ENCODE measurements at regions not wholly inside any gene's neighbourhood (a gene's known extent, or its start where the extent isn't known, plus 50 kb on each side); places are given as distances from the start of the nearest gene placed in this dataset.

DNA sequence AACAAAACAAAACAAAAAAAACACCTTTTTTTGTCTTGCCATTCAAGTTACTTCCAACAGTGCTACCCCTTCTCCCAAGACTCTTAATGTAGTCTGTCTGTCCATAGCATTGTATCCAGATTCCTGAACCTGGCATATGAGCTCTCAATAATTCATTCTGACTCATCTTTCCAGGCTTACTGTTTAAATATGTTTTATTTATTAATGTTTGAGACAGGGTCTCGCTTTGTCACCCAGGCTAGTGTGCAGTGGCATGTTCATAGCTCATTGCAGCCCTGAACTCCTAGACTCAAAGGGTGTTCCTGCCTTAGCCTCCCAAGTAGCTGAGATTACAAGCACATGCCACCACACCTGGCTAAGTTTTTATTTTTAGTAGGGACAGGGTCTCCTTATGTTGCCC, 208.0 kb upstream of the DMRT1 start:
- peaks cover 13% of the 10 kb centered on the region for H3K9me3 ChIP-seq (ENCODE audit: insufficient read depth, low read depth, low read length)
- peaks cover 11% of the 10 kb centered on the region for H3F3A ChIP-seq (ENCODE audit: low read depth)
- no peaks in the 10 kb centered on the region for H3K27me3 ChIP-seq (ENCODE audit: insufficient read depth, low read length, poor library complexity, severe bottlenecking)
- no peak overlapping the region for H3K4me2 ChIP-seq (ENCODE audit: low read depth, low read length, poor library complexity, severe bottlenecking)
- H3K9me2 ChIP-seq (replicated peaks; ENCODE audit: low read depth, low read length) = no peaks in the 10 kb centered on the region
- no peak overlapping the region for H2AFZ ChIP-seq (ENCODE audit: low read length)
- H4K20me1 ChIP-seq (ENCODE audit: insufficient read depth, low read length, poor library complexity, severe bottlenecking) = no peaks in the 10 kb centered on the region
- peaks cover 47% of the 10 kb centered on the region for H3K4me1 ChIP-seq (ENCODE audit: insufficient read depth, low read length, poor library complexity, severe bottlenecking)
- no peak overlapping the region for H3K9ac ChIP-seq (ENCODE audit: low read depth, low read length, poor library complexity, severe bottlenecking)
- TF ChIP-seq, protein P1, sequence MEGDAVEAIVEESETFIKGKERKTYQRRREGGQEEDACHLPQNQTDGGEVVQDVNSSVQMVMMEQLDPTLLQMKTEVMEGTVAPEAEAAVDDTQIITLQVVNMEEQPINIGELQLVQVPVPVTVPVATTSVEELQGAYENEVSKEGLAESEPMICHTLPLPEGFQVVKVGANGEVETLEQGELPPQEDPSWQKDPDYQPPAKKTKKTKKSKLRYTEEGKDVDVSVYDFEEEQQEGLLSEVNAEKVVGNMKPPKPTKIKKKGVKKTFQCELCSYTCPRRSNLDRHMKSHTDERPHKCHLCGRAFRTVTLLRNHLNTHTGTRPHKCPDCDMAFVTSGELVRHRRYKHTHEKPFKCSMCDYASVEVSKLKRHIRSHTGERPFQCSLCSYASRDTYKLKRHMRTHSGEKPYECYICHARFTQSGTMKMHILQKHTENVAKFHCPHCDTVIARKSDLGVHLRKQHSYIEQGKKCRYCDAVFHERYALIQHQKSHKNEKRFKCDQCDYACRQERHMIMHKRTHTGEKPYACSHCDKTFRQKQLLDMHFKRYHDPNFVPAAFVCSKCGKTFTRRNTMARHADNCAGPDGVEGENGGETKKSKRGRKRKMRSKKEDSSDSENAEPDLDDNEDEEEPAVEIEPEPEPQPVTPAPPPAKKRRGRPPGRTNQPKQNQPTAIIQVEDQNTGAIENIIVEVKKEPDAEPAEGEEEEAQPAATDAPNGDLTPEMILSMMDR (conservative IDR thresholded peaks at IDR 0.05; ENCODE audit: low read length) = no peak
- no peak for TF ChIP-seq EZH2phosphoT487 (IDR thresholded peaks at IDR 0.05; ENCODE audit: borderline replicate concordance)
- no peak overlapping the region for H3K4me3 ChIP-seq (ENCODE audit: low read length, poor library complexity, severe bottlenecking)
- H3K79me2 ChIP-seq (ENCODE audit: insufficient read depth, low read length) = peaks cover 16% of the 10 kb centered on the region
- H3K36me3 ChIP-seq (ENCODE audit: insufficient read depth, low read length) = no peaks in the 10 kb centered on the region

DNA sequence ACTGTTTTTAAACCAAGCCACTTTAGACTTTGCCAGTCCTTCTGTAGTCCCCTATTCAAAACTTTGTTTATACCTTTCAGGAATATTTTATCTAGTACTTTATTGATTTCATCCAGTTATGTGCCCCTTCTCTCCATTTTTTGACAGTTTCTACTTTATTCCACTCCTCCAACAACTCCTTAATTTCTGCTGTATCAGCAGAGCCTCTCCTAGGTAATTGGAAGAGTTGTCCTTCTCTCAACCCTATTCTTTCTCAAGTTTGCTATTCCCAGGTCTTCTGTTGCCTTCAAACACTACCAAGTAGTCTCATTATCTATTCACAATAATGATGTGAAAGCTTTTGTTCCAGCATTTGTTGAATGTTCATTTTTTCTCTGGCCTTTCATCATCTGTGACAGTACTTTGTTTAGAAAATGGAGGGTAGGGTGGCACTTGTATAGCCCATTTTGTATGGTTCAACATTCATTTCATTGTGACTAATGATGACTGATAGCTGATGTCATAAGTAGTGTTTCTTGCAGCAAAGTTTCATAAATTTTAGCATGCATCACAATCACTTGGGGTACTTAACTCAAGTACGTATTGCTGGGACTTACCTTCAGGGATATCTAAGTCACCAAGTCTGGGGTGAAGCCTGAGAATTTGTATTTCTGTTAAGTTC, 204.4 kb upstream of the DMRT1 start:
- H3K9ac ChIP-seq (ENCODE audit: low read depth, low read length, poor library complexity, severe bottlenecking) = no peak overlapping the region
- no peak overlapping the region for H2AFZ ChIP-seq (ENCODE audit: low read length)
- no peaks in the 10 kb centered on the region for H3K9me2 ChIP-seq (replicated peaks; ENCODE audit: low read depth, low read length)
- H3K4me3 ChIP-seq (ENCODE audit: low read length, poor library complexity, severe bottlenecking) = no peak overlapping the region
- H3K27me3 ChIP-seq (ENCODE audit: insufficient read depth, low read length, poor library complexity, severe bottlenecking) = no peaks in the 10 kb centered on the region
- no peaks in the 10 kb centered on the region for H4K20me1 ChIP-seq (ENCODE audit: insufficient read depth, low read length, poor library complexity, severe bottlenecking)
- peaks cover 13% of the 10 kb centered on the region for H3K9me3 ChIP-seq (ENCODE audit: insufficient read depth, low read depth, low read length)
- peaks cover 31% of the 10 kb centered on the region for H3K4me1 ChIP-seq (ENCODE audit: insufficient read depth, low read length, poor library complexity, severe bottlenecking)
- no peak for TF ChIP-seq EZH2phosphoT487 (IDR thresholded peaks at IDR 0.05; ENCODE audit: borderline replicate concordance)
- TF ChIP-seq, protein P1 (conservative IDR thresholded peaks at IDR 0.05; ENCODE audit: low read length) = no peak
- H3K4me2 ChIP-seq (ENCODE audit: low read depth, low read length, poor library complexity, severe bottlenecking) = no peak overlapping the region
- H3F3A ChIP-seq (ENCODE audit: low read depth) = peaks cover 13% of the 10 kb centered on the region
- no peaks in the 10 kb centered on the region for H3K36me3 ChIP-seq (ENCODE audit: insufficient read depth, low read length)
- H3K79me2 ChIP-seq (ENCODE audit: insufficient read depth, low read length) = no peaks in the 10 kb centered on the region

DNA sequence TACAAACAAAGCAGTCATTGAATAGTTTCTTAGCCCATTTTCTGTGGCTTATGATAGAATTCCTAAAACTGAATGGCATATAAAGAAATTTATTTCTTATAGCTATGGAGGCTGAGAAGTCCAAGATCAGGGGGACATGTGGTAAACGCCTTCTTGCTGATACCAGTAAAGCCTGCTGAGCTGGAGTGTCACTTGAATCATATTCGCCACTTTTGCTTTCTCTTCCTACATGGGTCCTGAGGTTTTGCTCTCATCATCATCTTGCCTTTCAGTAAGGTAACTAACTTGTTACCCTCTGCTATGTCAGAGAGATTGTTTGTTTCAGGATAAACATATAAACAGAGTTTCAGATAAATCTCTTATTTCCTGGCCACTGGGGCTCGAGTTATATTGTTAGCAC, 203.3 kb upstream of the DMRT1 start:
- Histone ChIP-seq H3K4me1 (ENCODE audit: insufficient read depth, low read length, poor library complexity, severe bottlenecking) (peaks cover 33% of the 10 kb centered on the region), H3K36me3 (ENCODE audit: insufficient read depth, low read length) (no peaks in the 10 kb centered on the region), H4K20me1 (ENCODE audit: insufficient read depth, low read length, poor library complexity, severe bottlenecking) (no peaks in the 10 kb centered on the region), H3K4me2 (ENCODE audit: low read depth, low read length, poor library complexity, severe bottlenecking) (no peak overlapping the region), H3K9me3 (ENCODE audit: insufficient read depth, low read depth, low read length) (peaks cover 13% of the 10 kb centered on the region), H3K79me2 (ENCODE audit: insufficient read depth, low read length) (no peaks in the 10 kb centered on the region), H2AFZ (ENCODE audit: low read length) (peak overlapping the region; percentile 9; the same call in 1 of the 2 replicates), H3F3A (ENCODE audit: low read depth) (peaks cover 19% of the 10 kb centered on the region), H3K27me3 (ENCODE audit: insufficient read depth, low read length, poor library complexity, severe bottlenecking) (no peaks in the 10 kb centered on the region), H3K4me3 (ENCODE audit: low read length, poor library complexity, severe bottlenecking) (no peak overlapping the region), H3K9ac (ENCODE audit: low read depth, low read length, poor library complexity, severe bottlenecking) (no peak overlapping the region), H3K9me2 (replicated peaks; ENCODE audit: low read depth, low read length) (no peaks in the 10 kb centered on the region)
- TF ChIP-seq, protein P1 (conservative IDR thresholded peaks at IDR 0.05; ENCODE audit: low read length) = no peak
- TF ChIP-seq EZH2phosphoT487 (IDR thresholded peaks at IDR 0.05; ENCODE audit: borderline replicate concordance) = no peak
